GM12873 (cell line): ENCODE measurements at regions not wholly inside any gene's neighbourhood (a gene's known extent, or its start where the extent isn't known, plus 50 kb on each side); places are given as distances from the start of the nearest gene placed in this dataset.

Source experiments
- CTCF ChIP-seq: IDR thresholded peaks from 2 replicates; pipeline ENCODE4 v1.5.1; 2012; ENCODE audit warnings: low read depth, mild to moderate bottlenecking, moderate library complexity, low read length, control low read depth; ENCODE audit not compliant: insufficient read depth; ENCODE audit errors: missing control alignments

GRCh38 chr5:15321776-15322175, 178.2 kb upstream of the FBXL7 start:
- no peak for TF ChIP-seq CTCF

GRCh38 chr5:15320871-15321270, 179.1 kb upstream of the FBXL7 start:
- no peak for TF ChIP-seq CTCF

GRCh38 chr5:15304914-15305834, 194.8 kb upstream of the FBXL7 start:
- no peak for TF ChIP-seq CTCF

GRCh38 chr5:15304066-15304731, 195.8 kb upstream of the FBXL7 start:
- TF ChIP-seq CTCF: no peak

GRCh38 chr5:15300141-15300540, 199.8 kb upstream of the FBXL7 start:
- TF ChIP-seq CTCF: no peak

- no peak for TF ChIP-seq CTCF
Observed at GRCh38 chr5:15290953-15291352, 209.0 kb upstream of the FBXL7 start.

- TF ChIP-seq CTCF: no peak
Observed at GRCh38 chr5:15286650-15287049, 213.3 kb upstream of the FBXL7 start.
